ENCODE measurements at regions not wholly inside any gene's neighbourhood (a gene's known extent, or its start where the extent isn't known, plus 50 kb on each side); places are given as distances from the start of the nearest gene placed in this dataset.
A peak's percentile ranks its signal among the peaks of the same experiment; 100 is the strongest.

- peak; percentile 5 for DNase-seq (ENCODE audit: low spot score)
- Histone ChIP-seq H3K4me3 (no peak overlapping the region), H3K27ac (no peak overlapping the region)
- no peak for TF ChIP-seq CTCF (IDR thresholded peaks at IDR 0.05)
Measured at GRCh38 chr5:2660315-2660714, 91.2 kb downstream of the IRX2 start.

DNA sequence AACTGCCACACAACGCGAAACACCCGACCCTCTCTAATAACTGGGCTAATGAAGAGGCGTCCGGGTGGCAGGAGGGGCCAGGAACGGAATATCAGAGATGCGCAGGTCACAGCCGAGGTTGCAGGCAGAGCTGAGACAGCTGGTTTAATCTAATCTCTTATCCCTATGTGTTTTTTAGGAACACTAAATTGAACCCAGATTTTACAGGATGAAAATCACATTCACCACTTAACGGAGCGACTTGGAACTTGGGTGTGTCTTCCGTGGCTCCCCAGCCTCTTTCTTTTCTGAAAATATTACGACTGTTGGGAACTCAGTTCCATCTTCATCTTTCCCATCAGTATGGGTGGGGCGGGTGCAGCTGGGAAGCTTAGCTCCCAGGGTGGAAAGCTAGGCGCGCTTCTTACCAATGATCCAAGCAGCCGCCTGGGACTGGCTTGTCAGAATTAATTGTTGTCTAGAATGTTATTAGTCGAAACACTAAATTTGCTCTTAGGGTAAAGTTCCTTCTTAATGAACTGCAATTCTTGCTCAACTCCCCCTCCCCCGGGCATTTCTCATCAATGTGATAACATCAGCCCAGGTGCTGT lies 92.5 kb downstream of the IRX2 start:
- TF ChIP-seq CTCF (IDR thresholded peaks at IDR 0.05): no peak
- DNase-seq (ENCODE audit: low spot score): peak; percentile 26
- Histone ChIP-seq H3K4me3 (no peak overlapping the region), H3K27ac (no peak overlapping the region)

GRCh38 chr5:2658447-2658846 lies 93.0 kb downstream of the IRX2 start:
- no peak for TF ChIP-seq CTCF (IDR thresholded peaks at IDR 0.05)
- DNase-seq (ENCODE audit: low spot score): peak; percentile 2
- H3K4me3 ChIP-seq: no peak overlapping the region
- H3K27ac ChIP-seq: no peak overlapping the region

- Histone ChIP-seq H3K4me3 (no peak overlapping the region), H3K27ac (no peak overlapping the region)
- no peak for TF ChIP-seq CTCF (IDR thresholded peaks at IDR 0.05)
- DNase-seq (ENCODE audit: low spot score): peak; percentile 56
Measured at GRCh38 chr5:2657151-2657550, 94.3 kb downstream of the IRX2 start.

DNA sequence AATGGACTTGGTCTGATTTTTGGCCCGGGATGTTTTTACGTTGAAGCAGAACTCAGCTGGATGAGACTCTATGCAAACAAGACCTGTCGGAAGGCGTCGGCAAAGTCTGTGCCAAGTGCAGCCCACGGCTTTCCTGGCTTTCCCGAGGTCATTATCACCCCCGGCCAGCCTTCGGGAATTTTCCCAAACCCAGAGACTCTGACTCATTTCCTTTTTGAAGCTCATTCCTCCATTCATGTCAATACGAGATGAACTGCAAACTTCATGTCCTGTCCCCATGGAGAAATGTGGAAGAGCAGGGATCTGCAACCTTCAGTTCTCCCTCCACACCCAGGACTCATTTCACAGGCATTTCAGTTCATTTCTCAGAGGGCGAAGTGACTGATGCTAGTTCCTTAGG lies 95.3 kb downstream of the IRX2 start:
- no peak overlapping the region for H3K4me3 ChIP-seq
- DNase-seq (ENCODE audit: low spot score): peak; percentile 33
- TF ChIP-seq CTCF (IDR thresholded peaks at IDR 0.05): no peak

GRCh38 chr5:2653991-2654390 lies 97.5 kb downstream of the IRX2 start:
- peak; percentile 54 for DNase-seq (ENCODE audit: low spot score)
- no peak overlapping the region for H3K27ac ChIP-seq
- no peak overlapping the region for H3K4me3 ChIP-seq
- TF ChIP-seq CTCF (IDR thresholded peaks at IDR 0.05): no peak

More for the DNA sequence above, 95.3 kb downstream of the IRX2 start:
- no peak overlapping the region for H3K27ac ChIP-seq

GRCh38 chr5:2651116-2651515 lies 100.4 kb downstream of the IRX2 start:
- H3K4me3 ChIP-seq: no peak overlapping the region
- no peak overlapping the region for H3K27ac ChIP-seq
- TF ChIP-seq CTCF (IDR thresholded peaks at IDR 0.05): no peak
- DNase-seq (ENCODE audit: low spot score): peak; percentile 29
